Immature natural killer cell (primary cell): ENCODE measurements at regions not wholly inside any gene's neighbourhood (a gene's known extent, or its start where the extent isn't known, plus 50 kb on each side); places are given as distances from the start of the nearest gene placed in this dataset.

Source experiments
- DNase-seq, 3 donors: peaks; one replicate each; pipeline ENCODE4 v3.0.0; 2022; ENCODE audit warnings: mixed read lengths in 1 of 3
- H3K27ac Mint-ChIP-seq, 6 donors: one replicate each; pipeline ENCODE4 v1.8.0; 2020; ENCODE audit warnings: mixed read lengths in 6 of 6, mild to moderate bottlenecking in 5 of 6, inconsistent platforms in 4 of 6, moderate library complexity in 3 of 6
- H3K27me3 Mint-ChIP-seq, 3 donors: one replicate each; pipeline ENCODE4 v1.8.0; 2020 to 2021; ENCODE audit warnings: low read depth in 3 of 3, mild to moderate bottlenecking in 3 of 3, mixed read lengths in 3 of 3, moderate library complexity in 3 of 3, inconsistent platforms in 1 of 3
- H3K36me3 Mint-ChIP-seq, 3 donors: one replicate each; pipeline ENCODE4 v1.8.0; 2020; ENCODE audit warnings: mixed read lengths in 3 of 3, inconsistent platforms in 2 of 3, mild to moderate bottlenecking in 2 of 3
- H3K4me1 Mint-ChIP-seq, 2 donors: one replicate each; pipeline ENCODE4 v1.8.0; 2020; ENCODE audit warnings: inconsistent platforms in 2 of 2, mild to moderate bottlenecking in 2 of 2, mixed read lengths in 2 of 2, moderate library complexity in 1 of 2
- H3K4me3 Mint-ChIP-seq, 5 donors: one replicate each; pipeline ENCODE4 v1.8.0; 2020; ENCODE audit warnings: mild to moderate bottlenecking in 5 of 5, mixed read lengths in 5 of 5, inconsistent platforms in 3 of 5, moderate library complexity in 3 of 5
- H3K9me3 Mint-ChIP-seq, 6 donors: one replicate each; pipeline ENCODE4 v1.8.0; 2020; ENCODE audit warnings: mild to moderate bottlenecking in 6 of 6, mixed read lengths in 6 of 6, inconsistent platforms in 4 of 6, moderate library complexity in 3 of 6

DNA sequence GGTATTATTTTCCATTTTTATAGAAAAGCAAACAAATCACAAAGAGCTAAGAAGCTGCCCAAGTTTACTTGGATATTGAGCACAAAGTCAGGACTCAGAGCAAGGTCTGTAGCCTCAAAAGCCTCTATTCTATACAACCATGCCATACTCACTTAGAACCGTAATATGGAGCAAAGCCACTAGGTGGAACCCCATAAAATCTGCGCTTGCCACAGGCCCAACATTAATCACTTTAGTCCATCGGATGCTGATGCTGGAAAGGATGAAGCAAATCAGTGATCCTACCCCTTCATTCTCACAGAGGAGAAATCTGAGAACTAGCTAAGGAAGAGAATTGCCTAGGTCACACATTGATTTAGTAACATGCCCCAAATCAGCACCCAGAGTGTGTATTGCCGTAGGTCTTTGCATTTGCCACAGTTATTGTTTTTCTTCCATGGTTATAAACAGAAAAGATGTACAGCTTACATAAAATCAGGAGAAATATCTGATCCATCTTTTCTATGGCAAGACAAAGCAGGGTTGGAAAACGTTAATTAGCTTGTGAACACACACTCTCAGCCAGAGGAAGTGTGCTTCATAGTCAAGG is 56.7 kb upstream of the RAB38 start:
- Mint-ChIP-seq H3K9me3 (peaks cover 11 to 33% (median 31%) of the 10 kb centered on the region in 6 donors), H3K4me1 (peaks cover 0 to 1% of the 10 kb centered on the region in 2 donors), H3K4me3 (no peak overlapping the region), H3K27me3 (peaks cover 0 to 5% (median 2%) of the 10 kb centered on the region in 3 donors), H3K36me3 (peaks cover 25 to 36% (median 25%) of the 10 kb centered on the region in 3 donors), H3K27ac (no peak overlapping the region)
- peak; percentile 2 to 27 (median 5) for DNase-seq

- peaks cover 0 to 1% of the 10 kb centered on the region in 2 donors for H3K4me1 Mint-ChIP-seq
- H3K4me3 Mint-ChIP-seq = no peak overlapping the region
- no peak overlapping the region for H3K27ac Mint-ChIP-seq
- peaks cover 0 to 8% (median 4%) of the 10 kb centered on the region in 3 donors for H3K27me3 Mint-ChIP-seq
- peaks cover 31 to 35% (median 35%) of the 10 kb centered on the region in 3 donors for H3K36me3 Mint-ChIP-seq
- peaks cover 18 to 60% (median 54%) of the 10 kb centered on the region in 6 donors for H3K9me3 Mint-ChIP-seq
- DNase-seq = no peak
These were observed 54.1 kb upstream of the RAB38 start for GRCh38 chr11:88229303-88229702.
